BJ (cell line): ENCODE measurements at regions not wholly inside any gene's neighbourhood (a gene's known extent, or its start where the extent isn't known, plus 50 kb on each side); places are given as distances from the start of the nearest gene placed in this dataset.

Experiments
- CTCF ChIA-PET: fragments of 350-600 bp; formaldehyde crosslinking; extraction: SDS; loops from one replicate; lab custom pipeline; 2021; ENCODE audit warnings: antibody characterized with exemption, inconsistent platforms; lab: Yijun Ruan, JAX
- POLR2A ChIA-PET: fragments of 300-600 bp; sonication (Branson Sonifier 250); formaldehyde crosslinking; extraction: SDS; loops from one replicate; lab custom pipeline; 2021; ENCODE audit warnings: antibody characterized with exemption; lab: Charles Lee
- DNase-seq: peaks from one replicate; pipeline ENCODE4 v3.0.0-alpha.2; 2011; ENCODE audit warnings: low read depth
- H3K27me3 ChIP-seq: 2 replicates; pipeline ENCODE4 v1.6.0; 2011; ENCODE audit warnings: low read length; ENCODE audit not compliant: control insufficient read depth, insufficient read depth
- H3K36me3 ChIP-seq: 2 replicates; pipeline ENCODE4 v1.5.1; 2011; ENCODE audit warnings: low read length; ENCODE audit not compliant: control insufficient read depth, insufficient read depth
- H3K4me3 ChIP-seq: 2 replicates; pipeline ENCODE4 v1.5.1; 2011; ENCODE audit warnings: low read depth, mild to moderate bottlenecking, control low read depth, low read length
- TF ChIP-seq, protein P1 (sequence below): IDR thresholded peaks from 2 replicates; pipeline ENCODE4 v1.5.1; 2011; ENCODE audit warnings: low read depth, mild to moderate bottlenecking, control low read depth, inconsistent platforms, low read length, moderate library complexity; ENCODE audit not compliant: insufficient read depth

- no peaks in the 10 kb centered on the region for H3K27me3 ChIP-seq
- no peak overlapping the region for H3K4me3 ChIP-seq
- ChIA-PET CTCF (interaction anchor here (0.6 kb wide), 1 partner anchor 266 kb away, joined by 3 read pairs; no protein-coding TSS in a partner anchor), POLR2A (no interaction called here)
- TF ChIP-seq, protein P1, sequence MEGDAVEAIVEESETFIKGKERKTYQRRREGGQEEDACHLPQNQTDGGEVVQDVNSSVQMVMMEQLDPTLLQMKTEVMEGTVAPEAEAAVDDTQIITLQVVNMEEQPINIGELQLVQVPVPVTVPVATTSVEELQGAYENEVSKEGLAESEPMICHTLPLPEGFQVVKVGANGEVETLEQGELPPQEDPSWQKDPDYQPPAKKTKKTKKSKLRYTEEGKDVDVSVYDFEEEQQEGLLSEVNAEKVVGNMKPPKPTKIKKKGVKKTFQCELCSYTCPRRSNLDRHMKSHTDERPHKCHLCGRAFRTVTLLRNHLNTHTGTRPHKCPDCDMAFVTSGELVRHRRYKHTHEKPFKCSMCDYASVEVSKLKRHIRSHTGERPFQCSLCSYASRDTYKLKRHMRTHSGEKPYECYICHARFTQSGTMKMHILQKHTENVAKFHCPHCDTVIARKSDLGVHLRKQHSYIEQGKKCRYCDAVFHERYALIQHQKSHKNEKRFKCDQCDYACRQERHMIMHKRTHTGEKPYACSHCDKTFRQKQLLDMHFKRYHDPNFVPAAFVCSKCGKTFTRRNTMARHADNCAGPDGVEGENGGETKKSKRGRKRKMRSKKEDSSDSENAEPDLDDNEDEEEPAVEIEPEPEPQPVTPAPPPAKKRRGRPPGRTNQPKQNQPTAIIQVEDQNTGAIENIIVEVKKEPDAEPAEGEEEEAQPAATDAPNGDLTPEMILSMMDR = no peak
- H3K36me3 ChIP-seq = no peaks in the 10 kb centered on the region
- DNase-seq = no peak
These were observed 337.1 kb upstream of the CA10 start for GRCh38 chr17:52495646-52496045.

GRCh38 chr17:52482271-52482670, 323.8 kb upstream of the CA10 start:
- ChIA-PET POLR2A (no interaction called here), CTCF (no interaction called here)
- Histone ChIP-seq H3K27me3 (no peaks in the 10 kb centered on the region), H3K4me3 (no peak overlapping the region), H3K36me3 (no peaks in the 10 kb centered on the region)
- TF ChIP-seq, protein P1 = no peak
- no peak for DNase-seq

GRCh38 chr17:52477824-52478699, 319.5 kb upstream of the CA10 start:
- ChIA-PET CTCF (no interaction called here), POLR2A (no interaction called here)
- no peak for DNase-seq
- Histone ChIP-seq H3K27me3 (no peaks in the 10 kb centered on the region), H3K4me3 (no peak overlapping the region), H3K36me3 (no peaks in the 10 kb centered on the region)
- TF ChIP-seq, protein P1 = no peak

DNA sequence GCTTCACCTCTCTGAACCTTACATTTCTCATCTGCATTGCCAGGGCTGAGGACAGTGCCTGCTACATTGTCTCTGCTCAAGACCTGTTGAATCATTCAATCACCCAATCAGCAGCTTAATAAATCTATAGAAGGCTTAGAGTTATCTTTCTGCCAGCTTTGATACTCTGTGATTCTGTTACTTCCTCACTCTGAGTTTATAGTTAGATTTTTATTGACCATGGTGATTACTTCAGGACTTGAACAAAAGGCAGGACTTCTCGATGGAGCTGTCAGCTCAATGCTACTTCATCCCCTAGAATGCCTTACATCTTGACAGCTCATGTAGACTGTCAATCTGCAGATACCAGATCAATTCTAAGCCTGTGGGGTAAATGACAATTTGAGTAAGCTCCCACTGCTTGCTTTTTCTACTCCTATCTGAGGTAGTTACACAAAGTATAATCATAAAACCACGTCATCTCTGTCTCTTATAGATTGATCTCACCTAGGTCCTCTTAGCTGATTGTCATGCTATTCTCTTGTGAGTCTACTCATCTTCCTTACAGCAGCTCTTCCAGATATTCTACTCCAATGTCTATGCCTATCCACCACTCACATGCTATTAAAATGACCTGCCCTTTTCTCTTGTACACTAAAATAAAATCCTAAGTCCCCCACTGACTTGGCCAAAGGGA, 318.3 kb upstream of the CA10 start:
- DNase-seq = no peak
- Histone ChIP-seq H3K27me3 (no peaks in the 10 kb centered on the region), H3K36me3 (no peaks in the 10 kb centered on the region), H3K4me3 (no peak overlapping the region)
- CTCF ChIA-PET = interaction anchor here (0.6 to 0.8 kb wide), 2 partner anchors 10 to 47 kb away, joined by 3 read pairs; no protein-coding TSS in a partner anchor
- POLR2A ChIA-PET = no interaction called here
- TF ChIP-seq, protein P1 = no peak

GRCh38 chr17:52470553-52470952, 312.0 kb upstream of the CA10 start:
- POLR2A ChIA-PET = no interaction called here
- CTCF ChIA-PET = no interaction called here
- TF ChIP-seq, protein P1 = no peak
- Histone ChIP-seq H3K4me3 (no peak overlapping the region), H3K36me3 (no peaks in the 10 kb centered on the region), H3K27me3 (no peaks in the 10 kb centered on the region)
- DNase-seq = no peak
